ENCODE measurements at regions not wholly inside any gene's neighbourhood (a gene's known extent, or its start where the extent isn't known, plus 50 kb on each side); places are given as distances from the start of the nearest gene placed in this dataset.

- Histone ChIP-seq H3K36me3 (no peaks in the 10 kb centered on the region), H3K9ac (ENCODE audit: low read depth in 2 of 2, low read length in 2 of 2) (no peak overlapping the region), H3K27me3 (no peaks in the 10 kb centered on the region), H3K27ac (no peak overlapping the region), H3K9me3 (no peaks in the 10 kb centered on the region), H3K4me3 (no peak overlapping the region), H3K4me1 (no peaks in the 10 kb centered on the region)
- TF ChIP-seq CTCF (IDR thresholded peaks at IDR 0.05) = no peak
- intact Hi-C loops (cut with DNase I) = no loop called here
- no peak for DNase-seq
Measured at GRCh38 chr3:31137718-31138465, 243.4 kb upstream of the GADL1 start.

DNA sequence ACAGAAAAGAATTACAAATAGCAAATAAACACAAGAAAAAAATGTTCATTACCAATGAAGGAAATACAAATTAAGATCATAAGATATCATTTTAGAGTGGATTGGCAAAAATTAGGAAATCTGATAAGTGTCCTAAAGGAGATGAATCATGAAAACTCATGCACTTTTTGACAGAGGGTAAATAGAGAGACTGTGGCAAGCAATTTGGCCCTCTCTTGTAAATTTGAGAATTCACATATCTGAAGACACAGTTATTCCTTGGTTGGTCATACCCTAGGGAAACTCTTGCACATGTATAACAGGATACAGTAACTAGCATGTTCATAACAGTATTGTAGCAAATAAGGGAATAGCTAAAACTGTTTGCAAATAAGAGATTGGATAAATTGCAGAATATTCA is 246.0 kb upstream of the GADL1 start:
- intact Hi-C loops (cut with DNase I) = no loop called here
- H3K36me3 ChIP-seq = no peaks in the 10 kb centered on the region

GRCh38 chr3:31142139-31142538 is 247.7 kb upstream of the GADL1 start:
- intact Hi-C loops (cut with DNase I) = no loop called here
- Histone ChIP-seq H3K4me3 (no peak overlapping the region), H3K27me3 (no peaks in the 10 kb centered on the region), H3K9ac (ENCODE audit: low read depth in 2 of 2, low read length in 2 of 2) (no peak overlapping the region), H3K27ac (no peak overlapping the region), H3K36me3 (no peaks in the 10 kb centered on the region), H3K4me1 (no peaks in the 10 kb centered on the region), H3K9me3 (no peaks in the 10 kb centered on the region)
- no peak for TF ChIP-seq CTCF (IDR thresholded peaks at IDR 0.05)
- DNase-seq = no peak

More for the DNA sequence above, 246.0 kb upstream of the GADL1 start:
- Histone ChIP-seq H3K9me3 (no peaks in the 10 kb centered on the region), H3K4me1 (no peaks in the 10 kb centered on the region), H3K27me3 (no peaks in the 10 kb centered on the region), H3K9ac (ENCODE audit: low read depth in 2 of 2, low read length in 2 of 2) (no peak overlapping the region), H3K27ac (no peak overlapping the region), H3K4me3 (no peak overlapping the region)
- no peak for DNase-seq
- no peak for TF ChIP-seq CTCF (IDR thresholded peaks at IDR 0.05)

DNA sequence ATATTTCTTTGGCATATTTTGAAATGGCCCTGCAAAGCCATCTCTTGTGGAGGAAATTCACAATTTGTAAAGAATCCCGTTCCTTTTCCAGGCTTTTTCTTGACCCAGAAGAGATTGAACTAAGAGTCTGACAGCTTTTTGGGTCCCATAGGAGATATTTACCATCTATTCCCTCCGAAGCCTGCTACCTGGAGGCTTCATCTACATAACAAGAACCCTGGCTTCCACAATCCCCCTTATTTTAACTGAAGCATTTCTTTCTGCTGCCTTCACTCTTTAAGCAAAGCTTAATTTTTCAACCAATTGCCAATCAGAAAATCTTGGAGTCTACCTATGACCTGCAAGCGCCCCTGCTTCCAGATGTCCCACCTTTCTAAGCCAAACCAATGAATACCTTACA is 248.1 kb upstream of the GADL1 start:
- H3K36me3 ChIP-seq = no peaks in the 10 kb centered on the region

GRCh38 chr3:31145062-31145461 is 250.6 kb upstream of the GADL1 start:
- no peak for DNase-seq
- H3K9me3 ChIP-seq = no peaks in the 10 kb centered on the region
- intact Hi-C loops (cut with DNase I) = no loop called here
- H3K4me1 ChIP-seq = no peaks in the 10 kb centered on the region
- no peak overlapping the region for H3K27ac ChIP-seq
- no peaks in the 10 kb centered on the region for H3K36me3 ChIP-seq
- no peak overlapping the region for H3K4me3 ChIP-seq
- no peak for TF ChIP-seq CTCF (IDR thresholded peaks at IDR 0.05)
- H3K27me3 ChIP-seq = no peaks in the 10 kb centered on the region
- H3K9ac ChIP-seq (ENCODE audit: low read depth in 2 of 2, low read length in 2 of 2) = no peak overlapping the region

More for the DNA sequence above, 248.1 kb upstream of the GADL1 start:
- DNase-seq = no peak
- Histone ChIP-seq H3K9ac (ENCODE audit: low read depth in 2 of 2, low read length in 2 of 2) (no peak overlapping the region), H3K4me1 (no peaks in the 10 kb centered on the region), H3K27ac (no peak overlapping the region), H3K4me3 (no peak overlapping the region), H3K27me3 (no peaks in the 10 kb centered on the region), H3K9me3 (no peaks in the 10 kb centered on the region)
- TF ChIP-seq CTCF (IDR thresholded peaks at IDR 0.05) = no peak
- intact Hi-C loops (cut with DNase I) = no loop called here
